ENCODE measurements at regions not wholly inside any gene's neighbourhood (a gene's known extent, or its start where the extent isn't known, plus 50 kb on each side); places are given as distances from the start of the nearest gene placed in this dataset.

DNA sequence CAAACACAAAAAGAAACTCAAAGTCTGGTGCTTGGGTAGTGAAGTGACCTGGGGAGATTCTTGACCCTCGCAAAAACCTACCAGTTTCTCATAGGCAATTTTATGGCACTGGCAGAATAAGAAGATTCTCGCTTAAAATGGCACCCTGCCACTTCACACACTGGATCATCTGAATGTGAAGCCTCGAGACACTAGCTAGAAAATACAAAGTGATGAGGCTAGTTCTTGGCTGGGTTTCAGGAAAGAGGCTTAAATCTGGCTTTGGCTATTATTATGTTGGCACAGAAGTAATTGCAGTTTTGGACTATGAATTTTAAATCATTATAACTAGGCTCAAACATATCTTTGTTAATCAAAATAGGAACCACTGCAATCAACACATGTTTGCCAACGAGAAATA, 634.7 kb upstream of the BOD1L1 start:
- no peaks in the 10 kb centered on the region for H3K9me3 ChIP-seq (ENCODE audit: insufficient read depth in 2 of 2, low read depth in 1 of 2, low read length in 1 of 2)
- no peaks in the 10 kb centered on the region for H3K79me2 ChIP-seq (ENCODE audit: control insufficient read depth in 1 of 2, insufficient read depth in 2 of 2, low read length in 2 of 2)
- CTCF ChIA-PET (ENCODE audit: partially characterized antibody) = no interaction called here
- H3K79me1 ChIP-seq (ENCODE audit: low read depth, low read length) = no peaks in the 10 kb centered on the region
- no peak overlapping the region for H3K56ac ChIP-seq (replicated peaks; ENCODE audit: insufficient read length, low read depth, low read length)
- no peak overlapping the region for H3K27ac ChIP-seq (ENCODE audit: low read depth, low read length)
- H2BK120ac ChIP-seq (replicated peaks; ENCODE audit: low read depth, low read length) = no peak overlapping the region
- 80% methylated on average over 4 of the region's 4 CpGs; no CpG with 5 or more reads in 1 of the 2 experiments for WGBS, 2 experiments (ENCODE audit: extremely low coverage in 1 of 2, insufficient coverage in 1 of 2, insufficient read length in 1 of 2, insufficient replicate concordance in 2 of 2, low coverage in 1 of 2, low lambda C conversion rate in 2 of 2, missing lambda C conversion rate in 1 of 2)
- no peak overlapping the region for H4K8ac ChIP-seq (ENCODE audit: extremely low read depth, insufficient read depth, low read length)
- H4K20me1 ChIP-seq (replicated peaks in 1 of 2; ENCODE audit: control insufficient read depth in 1 of 2, insufficient read depth in 2 of 2, low read length in 2 of 2) = no peaks in the 10 kb centered on the region
- no peak overlapping the region for H2BK12ac ChIP-seq (ENCODE audit: low read depth, low read length)
- H2BK20ac ChIP-seq (ENCODE audit: low read length) = no peak overlapping the region
- H3K4me3 ChIP-seq (ENCODE audit: extremely low read depth in 1 of 4, insufficient read depth in 2 of 4, low read depth in 3 of 4, low read length in 4 of 4) = no peak overlapping the region
- FAIRE-seq (no peak), DNase-seq (ENCODE audit: low read depth in 1 of 2, low spot score in 2 of 2) (no peak)
- no peak overlapping the region for H3K14ac ChIP-seq (ENCODE audit: insufficient read length)
- TF ChIP-seq, protein P1, sequence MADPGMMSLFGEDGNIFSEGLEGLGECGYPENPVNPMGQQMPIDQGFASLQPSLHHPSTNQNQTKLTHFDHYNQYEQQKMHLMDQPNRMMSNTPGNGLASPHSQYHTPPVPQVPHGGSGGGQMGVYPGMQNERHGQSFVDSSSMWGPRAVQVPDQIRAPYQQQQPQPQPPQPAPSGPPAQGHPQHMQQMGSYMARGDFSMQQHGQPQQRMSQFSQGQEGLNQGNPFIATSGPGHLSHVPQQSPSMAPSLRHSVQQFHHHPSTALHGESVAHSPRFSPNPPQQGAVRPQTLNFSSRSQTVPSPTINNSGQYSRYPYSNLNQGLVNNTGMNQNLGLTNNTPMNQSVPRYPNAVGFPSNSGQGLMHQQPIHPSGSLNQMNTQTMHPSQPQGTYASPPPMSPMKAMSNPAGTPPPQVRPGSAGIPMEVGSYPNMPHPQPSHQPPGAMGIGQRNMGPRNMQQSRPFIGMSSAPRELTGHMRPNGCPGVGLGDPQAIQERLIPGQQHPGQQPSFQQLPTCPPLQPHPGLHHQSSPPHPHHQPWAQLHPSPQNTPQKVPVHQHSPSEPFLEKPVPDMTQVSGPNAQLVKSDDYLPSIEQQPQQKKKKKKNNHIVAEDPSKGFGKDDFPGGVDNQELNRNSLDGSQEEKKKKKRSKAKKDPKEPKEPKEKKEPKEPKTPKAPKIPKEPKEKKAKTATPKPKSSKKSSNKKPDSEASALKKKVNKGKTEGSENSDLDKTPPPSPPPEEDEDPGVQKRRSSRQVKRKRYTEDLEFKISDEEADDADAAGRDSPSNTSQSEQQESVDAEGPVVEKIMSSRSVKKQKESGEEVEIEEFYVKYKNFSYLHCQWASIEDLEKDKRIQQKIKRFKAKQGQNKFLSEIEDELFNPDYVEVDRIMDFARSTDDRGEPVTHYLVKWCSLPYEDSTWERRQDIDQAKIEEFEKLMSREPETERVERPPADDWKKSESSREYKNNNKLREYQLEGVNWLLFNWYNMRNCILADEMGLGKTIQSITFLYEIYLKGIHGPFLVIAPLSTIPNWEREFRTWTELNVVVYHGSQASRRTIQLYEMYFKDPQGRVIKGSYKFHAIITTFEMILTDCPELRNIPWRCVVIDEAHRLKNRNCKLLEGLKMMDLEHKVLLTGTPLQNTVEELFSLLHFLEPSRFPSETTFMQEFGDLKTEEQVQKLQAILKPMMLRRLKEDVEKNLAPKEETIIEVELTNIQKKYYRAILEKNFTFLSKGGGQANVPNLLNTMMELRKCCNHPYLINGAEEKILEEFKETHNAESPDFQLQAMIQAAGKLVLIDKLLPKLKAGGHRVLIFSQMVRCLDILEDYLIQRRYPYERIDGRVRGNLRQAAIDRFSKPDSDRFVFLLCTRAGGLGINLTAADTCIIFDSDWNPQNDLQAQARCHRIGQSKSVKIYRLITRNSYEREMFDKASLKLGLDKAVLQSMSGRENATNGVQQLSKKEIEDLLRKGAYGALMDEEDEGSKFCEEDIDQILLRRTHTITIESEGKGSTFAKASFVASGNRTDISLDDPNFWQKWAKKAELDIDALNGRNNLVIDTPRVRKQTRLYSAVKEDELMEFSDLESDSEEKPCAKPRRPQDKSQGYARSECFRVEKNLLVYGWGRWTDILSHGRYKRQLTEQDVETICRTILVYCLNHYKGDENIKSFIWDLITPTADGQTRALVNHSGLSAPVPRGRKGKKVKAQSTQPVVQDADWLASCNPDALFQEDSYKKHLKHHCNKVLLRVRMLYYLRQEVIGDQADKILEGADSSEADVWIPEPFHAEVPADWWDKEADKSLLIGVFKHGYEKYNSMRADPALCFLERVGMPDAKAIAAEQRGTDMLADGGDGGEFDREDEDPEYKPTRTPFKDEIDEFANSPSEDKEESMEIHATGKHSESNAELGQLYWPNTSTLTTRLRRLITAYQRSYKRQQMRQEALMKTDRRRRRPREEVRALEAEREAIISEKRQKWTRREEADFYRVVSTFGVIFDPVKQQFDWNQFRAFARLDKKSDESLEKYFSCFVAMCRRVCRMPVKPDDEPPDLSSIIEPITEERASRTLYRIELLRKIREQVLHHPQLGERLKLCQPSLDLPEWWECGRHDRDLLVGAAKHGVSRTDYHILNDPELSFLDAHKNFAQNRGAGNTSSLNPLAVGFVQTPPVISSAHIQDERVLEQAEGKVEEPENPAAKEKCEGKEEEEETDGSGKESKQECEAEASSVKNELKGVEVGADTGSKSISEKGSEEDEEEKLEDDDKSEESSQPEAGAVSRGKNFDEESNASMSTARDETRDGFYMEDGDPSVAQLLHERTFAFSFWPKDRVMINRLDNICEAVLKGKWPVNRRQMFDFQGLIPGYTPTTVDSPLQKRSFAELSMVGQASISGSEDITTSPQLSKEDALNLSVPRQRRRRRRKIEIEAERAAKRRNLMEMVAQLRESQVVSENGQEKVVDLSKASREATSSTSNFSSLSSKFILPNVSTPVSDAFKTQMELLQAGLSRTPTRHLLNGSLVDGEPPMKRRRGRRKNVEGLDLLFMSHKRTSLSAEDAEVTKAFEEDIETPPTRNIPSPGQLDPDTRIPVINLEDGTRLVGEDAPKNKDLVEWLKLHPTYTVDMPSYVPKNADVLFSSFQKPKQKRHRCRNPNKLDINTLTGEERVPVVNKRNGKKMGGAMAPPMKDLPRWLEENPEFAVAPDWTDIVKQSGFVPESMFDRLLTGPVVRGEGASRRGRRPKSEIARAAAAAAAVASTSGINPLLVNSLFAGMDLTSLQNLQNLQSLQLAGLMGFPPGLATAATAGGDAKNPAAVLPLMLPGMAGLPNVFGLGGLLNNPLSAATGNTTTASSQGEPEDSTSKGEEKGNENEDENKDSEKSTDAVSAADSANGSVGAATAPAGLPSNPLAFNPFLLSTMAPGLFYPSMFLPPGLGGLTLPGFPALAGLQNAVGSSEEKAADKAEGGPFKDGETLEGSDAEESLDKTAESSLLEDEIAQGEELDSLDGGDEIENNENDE (IDR thresholded peaks at IDR 0.05; ENCODE audit: insufficient replicate concordance, low read length) = no peak
- no peak overlapping the region for H4K5ac ChIP-seq (ENCODE audit: insufficient read length, low read depth, low read length)
- no peak overlapping the region for H3K18ac ChIP-seq (ENCODE audit: extremely low read depth, low read length)
- H3K23me2 ChIP-seq (ENCODE audit: low read depth, low read length) = no peaks in the 10 kb centered on the region
- no peaks in the 10 kb centered on the region for H3K4me1 ChIP-seq (replicated peaks in 1 of 4; ENCODE audit: control insufficient read depth in 3 of 4, insufficient read depth in 4 of 4, low read length in 3 of 4)
- H2AK5ac ChIP-seq (ENCODE audit: low read depth, low read length) = no peak overlapping the region
- no peak overlapping the region for H3K9ac ChIP-seq (replicated peaks in 1 of 4; ENCODE audit: extremely low read depth in 1 of 4, low read depth in 3 of 4, low read length in 3 of 4)
- no peak overlapping the region for H4K91ac ChIP-seq (replicated peaks; ENCODE audit: insufficient read length, low read length)
- H3K36me3 ChIP-seq (ENCODE audit: control insufficient read depth in 2 of 4, insufficient read depth in 4 of 4, low read length in 3 of 4) = no peaks in the 10 kb centered on the region
- POLR2A ChIA-PET (ENCODE audit: partially characterized antibody) = no interaction called here
- H2BK5ac ChIP-seq (ENCODE audit: low read depth, low read length) = no peak overlapping the region
- no peak overlapping the region for H3K23ac ChIP-seq (ENCODE audit: insufficient read length)
- no peaks in the 10 kb centered on the region for H3K27me3 ChIP-seq (replicated peaks in 1 of 4; ENCODE audit: control insufficient read depth in 3 of 4, extremely low read depth in 1 of 4, insufficient read depth in 3 of 4, low read length in 3 of 4)
- no peak overlapping the region for H2AFZ ChIP-seq (ENCODE audit: low read length)
- H3K4me2 ChIP-seq (ENCODE audit: insufficient read depth in 1 of 2, low read depth in 2 of 2, low read length in 2 of 2) = no peak overlapping the region
- no peak overlapping the region for H2BK15ac ChIP-seq (ENCODE audit: low read length)
- H3K4ac ChIP-seq (replicated peaks; ENCODE audit: insufficient read length, low read depth, low read length) = no peak overlapping the region

All from H1 (cell line).